ENCODE measurements at regions not wholly inside any gene's neighbourhood (a gene's known extent, or its start where the extent isn't known, plus 50 kb on each side); places are given as distances from the start of the nearest gene placed in this dataset.

DNA sequence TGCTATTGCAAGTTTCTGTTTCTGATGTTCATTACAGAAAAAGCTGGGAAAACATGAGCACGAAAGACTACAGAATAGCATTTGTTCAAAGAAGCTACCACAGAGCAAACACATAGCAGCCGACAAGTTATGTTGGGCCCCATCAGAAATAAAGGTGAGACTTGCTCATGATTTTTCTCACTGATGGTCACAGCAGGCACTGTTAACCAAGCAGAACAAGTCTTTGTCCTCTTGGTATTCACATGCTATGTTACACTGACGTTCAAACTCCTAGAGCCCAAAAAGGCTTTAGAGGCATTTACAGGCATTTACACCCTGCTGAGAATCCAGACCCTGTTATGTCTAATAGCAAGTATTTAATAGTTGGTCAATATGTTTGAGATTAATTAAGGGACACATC lies 235.0 kb upstream of the HNMT start:
- Histone ChIP-seq H3K4ac (ENCODE audit: low read depth, low read length) (no peak overlapping the region), H3K9me3 (ENCODE audit: control insufficient read depth, insufficient read depth, low read length) (0 out of 2 replicates have a peak, but pooled peaks cover 2% of the 10 kb centered on the region), H3K56ac (ENCODE audit: extremely low read depth, insufficient read depth, low read length) (no peak overlapping the region), H3K27ac (ENCODE audit: insufficient read depth, low read length) (no peak overlapping the region), H2AK5ac (ENCODE audit: low read depth, low read length) (no peak overlapping the region), H2AK9ac (replicated peaks; ENCODE audit: low read depth, low read length, poor library complexity) (no peak overlapping the region), H3K4me1 (ENCODE audit: control insufficient read depth, insufficient read depth, low read length) (no peaks in the 10 kb centered on the region), H3K79me1 (ENCODE audit: low read depth in 1 of 2, low read length in 2 of 2) (no peaks in the 10 kb centered on the region), H2BK15ac (ENCODE audit: low read depth, low read length) (no peak overlapping the region), H3K36me3 (ENCODE audit: control insufficient read depth, insufficient read depth, low read length) (no peaks in the 10 kb centered on the region), H3K9ac (ENCODE audit: low read depth, low read length) (no peak overlapping the region), H4K20me1 (ENCODE audit: insufficient read depth, low read length) (no peaks in the 10 kb centered on the region), H4K5ac (ENCODE audit: low read depth, low read length) (no peak overlapping the region), H4K8ac (ENCODE audit: low read depth in 2 of 2, low read length in 2 of 2) (no peak overlapping the region), H2BK5ac (ENCODE audit: low read depth, low read length, poor library complexity, severe bottlenecking) (no peak overlapping the region), H3K27me3 (ENCODE audit: control insufficient read depth, insufficient read depth, low read length) (no peaks in the 10 kb centered on the region), H2BK120ac (ENCODE audit: low read depth, low read length) (no peak overlapping the region), H3K4me3 (ENCODE audit: insufficient read depth, low read depth, low read length) (no peak overlapping the region), H3K4me2 (ENCODE audit: low read depth, low read length) (no peak overlapping the region), H2BK20ac (ENCODE audit: low read depth, low read length) (no peak overlapping the region), H3K18ac (ENCODE audit: low read depth, low read length) (no peak overlapping the region), H3K14ac (replicated peaks; ENCODE audit: low read depth, low read length) (no peak overlapping the region), H3K9me1 (ENCODE audit: insufficient read depth, low read length) (no peaks in the 10 kb centered on the region), H2AFZ (replicated peaks; ENCODE audit: low read length, poor library complexity) (no peak overlapping the region), H3K23ac (ENCODE audit: low read depth, low read length) (no peak overlapping the region), H4K91ac (ENCODE audit: insufficient read depth, low read depth, low read length) (no peak overlapping the region)
- ChIA-PET CTCF (no interaction called here), POLR2A (ENCODE audit: unreplicated experiment) (no interaction called here)
- dilution Hi-C loops (cut with HindIII; ENCODE audit: low sequenced_read_pairs, unreplicated experiment) = no loop called here
- no peak for ATAC-seq (ENCODE audit: low read depth)
- no TSS peak for BruUV-seq (replicated peaks)
- TF ChIP-seq BHLHE40 (IDR thresholded peaks at IDR 0.05; ENCODE audit: low read depth, low read length) (no peak), NFE2L2 (IDR thresholded peaks at IDR 0.05; ENCODE audit: low read depth, low read length) (no peak), MXI1 (IDR thresholded peaks at IDR 0.05; ENCODE audit: borderline replicate concordance, low read depth, low read length) (no peak), POLR2A (IDR thresholded peaks at IDR 0.05; ENCODE audit: low read depth, low read length) (no peak), MAFK (IDR thresholded peaks at IDR 0.05; ENCODE audit: low read depth, low read length) (no peak), SMC3 (IDR thresholded peaks at IDR 0.05; ENCODE audit: low read depth, low read length) (no peak), RFX5 (IDR thresholded peaks at IDR 0.05; ENCODE audit: low read depth, low read length) (no peak), MAZ (IDR thresholded peaks at IDR 0.05; ENCODE audit: borderline replicate concordance, low read depth, low read length) (no peak), RCOR1 (IDR thresholded peaks at IDR 0.05; ENCODE audit: insufficient replicate concordance, low read length) (no peak), RAD21 (IDR thresholded peaks at IDR 0.05; ENCODE audit: low read length) (no peak), CHD1 (IDR thresholded peaks at IDR 0.05; ENCODE audit: low read depth, low read length) (no peak), FOS (IDR thresholded peaks at IDR 0.05; ENCODE audit: low read depth, low read length) (no peak)
- TF ChIP-seq, protein P1, sequence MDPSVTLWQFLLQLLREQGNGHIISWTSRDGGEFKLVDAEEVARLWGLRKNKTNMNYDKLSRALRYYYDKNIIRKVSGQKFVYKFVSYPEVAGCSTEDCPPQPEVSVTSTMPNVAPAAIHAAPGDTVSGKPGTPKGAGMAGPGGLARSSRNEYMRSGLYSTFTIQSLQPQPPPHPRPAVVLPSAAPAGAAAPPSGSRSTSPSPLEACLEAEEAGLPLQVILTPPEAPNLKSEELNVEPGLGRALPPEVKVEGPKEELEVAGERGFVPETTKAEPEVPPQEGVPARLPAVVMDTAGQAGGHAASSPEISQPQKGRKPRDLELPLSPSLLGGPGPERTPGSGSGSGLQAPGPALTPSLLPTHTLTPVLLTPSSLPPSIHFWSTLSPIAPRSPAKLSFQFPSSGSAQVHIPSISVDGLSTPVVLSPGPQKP (IDR thresholded peaks at IDR 0.05; ENCODE audit: borderline replicate concordance, low read depth, low read length) = no peak
- TF ChIP-seq, protein P2, sequence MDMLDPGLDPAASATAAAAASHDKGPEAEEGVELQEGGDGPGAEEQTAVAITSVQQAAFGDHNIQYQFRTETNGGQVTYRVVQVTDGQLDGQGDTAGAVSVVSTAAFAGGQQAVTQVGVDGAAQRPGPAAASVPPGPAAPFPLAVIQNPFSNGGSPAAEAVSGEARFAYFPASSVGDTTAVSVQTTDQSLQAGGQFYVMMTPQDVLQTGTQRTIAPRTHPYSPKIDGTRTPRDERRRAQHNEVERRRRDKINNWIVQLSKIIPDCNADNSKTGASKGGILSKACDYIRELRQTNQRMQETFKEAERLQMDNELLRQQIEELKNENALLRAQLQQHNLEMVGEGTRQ (IDR thresholded peaks at IDR 0.05; ENCODE audit: low read depth, low read length) = no peak
- TF ChIP-seq, protein P3, sequence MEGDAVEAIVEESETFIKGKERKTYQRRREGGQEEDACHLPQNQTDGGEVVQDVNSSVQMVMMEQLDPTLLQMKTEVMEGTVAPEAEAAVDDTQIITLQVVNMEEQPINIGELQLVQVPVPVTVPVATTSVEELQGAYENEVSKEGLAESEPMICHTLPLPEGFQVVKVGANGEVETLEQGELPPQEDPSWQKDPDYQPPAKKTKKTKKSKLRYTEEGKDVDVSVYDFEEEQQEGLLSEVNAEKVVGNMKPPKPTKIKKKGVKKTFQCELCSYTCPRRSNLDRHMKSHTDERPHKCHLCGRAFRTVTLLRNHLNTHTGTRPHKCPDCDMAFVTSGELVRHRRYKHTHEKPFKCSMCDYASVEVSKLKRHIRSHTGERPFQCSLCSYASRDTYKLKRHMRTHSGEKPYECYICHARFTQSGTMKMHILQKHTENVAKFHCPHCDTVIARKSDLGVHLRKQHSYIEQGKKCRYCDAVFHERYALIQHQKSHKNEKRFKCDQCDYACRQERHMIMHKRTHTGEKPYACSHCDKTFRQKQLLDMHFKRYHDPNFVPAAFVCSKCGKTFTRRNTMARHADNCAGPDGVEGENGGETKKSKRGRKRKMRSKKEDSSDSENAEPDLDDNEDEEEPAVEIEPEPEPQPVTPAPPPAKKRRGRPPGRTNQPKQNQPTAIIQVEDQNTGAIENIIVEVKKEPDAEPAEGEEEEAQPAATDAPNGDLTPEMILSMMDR (conservative IDR thresholded peaks at IDR 0.05; ENCODE audit: low read depth, low read length) = no peak
- in situ Hi-C loops (cut with MboI; ENCODE audit: low sequenced_read_pairs) = no loop called here
- DNase-seq = no peak
- 17% methylated on average over 1 of the region's 3 CpGs; no CpG with 5 or more reads in 1 of the 2 experiments for WGBS, 2 experiments (ENCODE audit: extremely low coverage in 2 of 2, insufficient read length in 1 of 2)
- intact Hi-C loops (cut with micrococcal nuclease) = no loop called here

Data from IMR-90 (cell line).